H1 (cell line): ENCODE measurements at regions not wholly inside any gene's neighbourhood (a gene's known extent, or its start where the extent isn't known, plus 50 kb on each side); places are given as distances from the start of the nearest gene placed in this dataset.

Source experiments
- TF ChIP-seq, protein P1 (sequence below): fragments of 300-600 bp; sonication (generic); IDR thresholded peaks from 2 replicates; pipeline ENCODE4 v1.7.1; 2012; ENCODE audit warnings: low read length, moderate library complexity, mild to moderate bottlenecking, inconsistent platforms; ENCODE audit not compliant: insufficient replicate concordance

DNA sequence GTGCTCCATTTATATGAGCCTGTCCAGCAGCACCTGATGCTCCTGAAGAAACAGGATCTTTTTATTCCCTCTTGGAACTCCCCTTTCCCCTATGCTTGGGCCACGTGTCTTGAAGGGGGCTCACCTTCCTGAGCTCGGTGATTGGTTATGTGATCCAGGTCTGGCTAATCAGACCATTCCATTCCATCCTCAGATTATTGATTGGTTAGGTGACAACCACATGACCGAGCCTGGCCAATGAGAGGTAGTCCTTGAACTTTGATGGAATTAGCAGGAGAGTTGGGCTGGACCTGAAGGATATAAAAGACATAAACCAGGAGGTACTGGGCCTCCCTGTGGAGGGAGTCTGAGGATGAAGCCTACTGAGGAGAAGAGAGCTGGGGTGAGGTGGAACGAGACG is 216.6 kb upstream of the LHX5 start (continued):
- TF ChIP-seq, protein P1, sequence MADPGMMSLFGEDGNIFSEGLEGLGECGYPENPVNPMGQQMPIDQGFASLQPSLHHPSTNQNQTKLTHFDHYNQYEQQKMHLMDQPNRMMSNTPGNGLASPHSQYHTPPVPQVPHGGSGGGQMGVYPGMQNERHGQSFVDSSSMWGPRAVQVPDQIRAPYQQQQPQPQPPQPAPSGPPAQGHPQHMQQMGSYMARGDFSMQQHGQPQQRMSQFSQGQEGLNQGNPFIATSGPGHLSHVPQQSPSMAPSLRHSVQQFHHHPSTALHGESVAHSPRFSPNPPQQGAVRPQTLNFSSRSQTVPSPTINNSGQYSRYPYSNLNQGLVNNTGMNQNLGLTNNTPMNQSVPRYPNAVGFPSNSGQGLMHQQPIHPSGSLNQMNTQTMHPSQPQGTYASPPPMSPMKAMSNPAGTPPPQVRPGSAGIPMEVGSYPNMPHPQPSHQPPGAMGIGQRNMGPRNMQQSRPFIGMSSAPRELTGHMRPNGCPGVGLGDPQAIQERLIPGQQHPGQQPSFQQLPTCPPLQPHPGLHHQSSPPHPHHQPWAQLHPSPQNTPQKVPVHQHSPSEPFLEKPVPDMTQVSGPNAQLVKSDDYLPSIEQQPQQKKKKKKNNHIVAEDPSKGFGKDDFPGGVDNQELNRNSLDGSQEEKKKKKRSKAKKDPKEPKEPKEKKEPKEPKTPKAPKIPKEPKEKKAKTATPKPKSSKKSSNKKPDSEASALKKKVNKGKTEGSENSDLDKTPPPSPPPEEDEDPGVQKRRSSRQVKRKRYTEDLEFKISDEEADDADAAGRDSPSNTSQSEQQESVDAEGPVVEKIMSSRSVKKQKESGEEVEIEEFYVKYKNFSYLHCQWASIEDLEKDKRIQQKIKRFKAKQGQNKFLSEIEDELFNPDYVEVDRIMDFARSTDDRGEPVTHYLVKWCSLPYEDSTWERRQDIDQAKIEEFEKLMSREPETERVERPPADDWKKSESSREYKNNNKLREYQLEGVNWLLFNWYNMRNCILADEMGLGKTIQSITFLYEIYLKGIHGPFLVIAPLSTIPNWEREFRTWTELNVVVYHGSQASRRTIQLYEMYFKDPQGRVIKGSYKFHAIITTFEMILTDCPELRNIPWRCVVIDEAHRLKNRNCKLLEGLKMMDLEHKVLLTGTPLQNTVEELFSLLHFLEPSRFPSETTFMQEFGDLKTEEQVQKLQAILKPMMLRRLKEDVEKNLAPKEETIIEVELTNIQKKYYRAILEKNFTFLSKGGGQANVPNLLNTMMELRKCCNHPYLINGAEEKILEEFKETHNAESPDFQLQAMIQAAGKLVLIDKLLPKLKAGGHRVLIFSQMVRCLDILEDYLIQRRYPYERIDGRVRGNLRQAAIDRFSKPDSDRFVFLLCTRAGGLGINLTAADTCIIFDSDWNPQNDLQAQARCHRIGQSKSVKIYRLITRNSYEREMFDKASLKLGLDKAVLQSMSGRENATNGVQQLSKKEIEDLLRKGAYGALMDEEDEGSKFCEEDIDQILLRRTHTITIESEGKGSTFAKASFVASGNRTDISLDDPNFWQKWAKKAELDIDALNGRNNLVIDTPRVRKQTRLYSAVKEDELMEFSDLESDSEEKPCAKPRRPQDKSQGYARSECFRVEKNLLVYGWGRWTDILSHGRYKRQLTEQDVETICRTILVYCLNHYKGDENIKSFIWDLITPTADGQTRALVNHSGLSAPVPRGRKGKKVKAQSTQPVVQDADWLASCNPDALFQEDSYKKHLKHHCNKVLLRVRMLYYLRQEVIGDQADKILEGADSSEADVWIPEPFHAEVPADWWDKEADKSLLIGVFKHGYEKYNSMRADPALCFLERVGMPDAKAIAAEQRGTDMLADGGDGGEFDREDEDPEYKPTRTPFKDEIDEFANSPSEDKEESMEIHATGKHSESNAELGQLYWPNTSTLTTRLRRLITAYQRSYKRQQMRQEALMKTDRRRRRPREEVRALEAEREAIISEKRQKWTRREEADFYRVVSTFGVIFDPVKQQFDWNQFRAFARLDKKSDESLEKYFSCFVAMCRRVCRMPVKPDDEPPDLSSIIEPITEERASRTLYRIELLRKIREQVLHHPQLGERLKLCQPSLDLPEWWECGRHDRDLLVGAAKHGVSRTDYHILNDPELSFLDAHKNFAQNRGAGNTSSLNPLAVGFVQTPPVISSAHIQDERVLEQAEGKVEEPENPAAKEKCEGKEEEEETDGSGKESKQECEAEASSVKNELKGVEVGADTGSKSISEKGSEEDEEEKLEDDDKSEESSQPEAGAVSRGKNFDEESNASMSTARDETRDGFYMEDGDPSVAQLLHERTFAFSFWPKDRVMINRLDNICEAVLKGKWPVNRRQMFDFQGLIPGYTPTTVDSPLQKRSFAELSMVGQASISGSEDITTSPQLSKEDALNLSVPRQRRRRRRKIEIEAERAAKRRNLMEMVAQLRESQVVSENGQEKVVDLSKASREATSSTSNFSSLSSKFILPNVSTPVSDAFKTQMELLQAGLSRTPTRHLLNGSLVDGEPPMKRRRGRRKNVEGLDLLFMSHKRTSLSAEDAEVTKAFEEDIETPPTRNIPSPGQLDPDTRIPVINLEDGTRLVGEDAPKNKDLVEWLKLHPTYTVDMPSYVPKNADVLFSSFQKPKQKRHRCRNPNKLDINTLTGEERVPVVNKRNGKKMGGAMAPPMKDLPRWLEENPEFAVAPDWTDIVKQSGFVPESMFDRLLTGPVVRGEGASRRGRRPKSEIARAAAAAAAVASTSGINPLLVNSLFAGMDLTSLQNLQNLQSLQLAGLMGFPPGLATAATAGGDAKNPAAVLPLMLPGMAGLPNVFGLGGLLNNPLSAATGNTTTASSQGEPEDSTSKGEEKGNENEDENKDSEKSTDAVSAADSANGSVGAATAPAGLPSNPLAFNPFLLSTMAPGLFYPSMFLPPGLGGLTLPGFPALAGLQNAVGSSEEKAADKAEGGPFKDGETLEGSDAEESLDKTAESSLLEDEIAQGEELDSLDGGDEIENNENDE: no peak
